ENCODE measurements at regions not wholly inside any gene's neighbourhood (a gene's known extent, or its start where the extent isn't known, plus 50 kb on each side); places are given as distances from the start of the nearest gene placed in this dataset.
"Not testable (repeated sequence)": the region's sequence is repeated elsewhere in the genome, so short reads cannot be mapped to it uniquely, and the experiment has no call there.

- not testable (repeated sequence) for DNase-seq
Observed at GRCh38 chr14:80286744-80287143, 75.4 kb upstream of the DIO2 start.

- DNase-seq = no peak
Observed at GRCh38 chr14:80278293-80279023, 67.2 kb upstream of the DIO2 start.

DNA sequence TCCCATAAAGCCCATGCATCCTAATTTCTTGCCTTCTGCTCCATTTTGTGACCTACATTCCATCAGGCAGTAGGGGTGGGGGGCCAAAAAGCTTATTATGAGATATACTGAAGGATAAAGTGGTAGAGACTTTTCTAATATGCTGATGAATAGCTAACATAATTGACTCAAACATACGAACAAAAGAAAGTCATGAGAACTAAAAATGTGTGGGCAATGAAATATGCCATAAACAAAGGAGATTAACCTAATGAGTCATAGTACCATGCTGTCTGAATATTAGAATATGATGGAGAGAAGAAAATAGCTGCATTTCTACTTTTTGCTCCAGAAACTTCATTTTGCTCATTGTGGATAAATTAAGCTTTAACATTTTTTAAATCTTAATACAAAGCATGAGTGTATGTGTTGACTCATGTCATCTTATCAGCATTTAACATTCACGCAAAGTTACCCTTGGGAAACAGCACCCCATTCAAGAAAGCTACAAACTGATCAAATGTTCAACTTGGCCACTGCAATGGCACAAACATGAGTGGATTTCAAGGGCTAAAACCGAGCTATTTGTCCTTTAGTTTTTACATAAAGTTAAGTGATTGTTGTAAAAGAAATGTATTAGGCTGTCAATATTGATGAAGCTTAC is 64.0 kb upstream of the DIO2 start:
- no peak for DNase-seq

GRCh38 chr14:80274310-80274709 is 63.0 kb upstream of the DIO2 start:
- DNase-seq = not testable (repeated sequence)

GRCh38 chr14:80271389-80271788 is 60.1 kb upstream of the DIO2 start:
- no peak for DNase-seq

- DNase-seq = no peak
Observed at GRCh38 chr14:80269353-80269925, 58.1 kb upstream of the DIO2 start.

GRCh38 chr14:80266930-80267329 is 55.6 kb upstream of the DIO2 start:
- no peak for DNase-seq

- no peak for DNase-seq
Observed at GRCh38 chr14:80264702-80265101, 53.4 kb upstream of the DIO2 start.

Data from suppressor macrophage treated with lipopolysaccharide for 1 hour (primary cell).